GM19397 (cell line): ENCODE measurements at regions not wholly inside any gene's neighbourhood (a gene's known extent, or its start where the extent isn't known, plus 50 kb on each side); places are given as distances from the start of the nearest gene placed in this dataset.

Experiments used
- ATAC-seq: cut with Tn5 transposase; IDR thresholded peaks from one replicate; pipeline ENCODE4 v1.9.1; 2021; ENCODE audit warnings: mild to moderate bottlenecking, moderate library complexity; ENCODE audit not compliant: unreplicated experiment

DNA sequence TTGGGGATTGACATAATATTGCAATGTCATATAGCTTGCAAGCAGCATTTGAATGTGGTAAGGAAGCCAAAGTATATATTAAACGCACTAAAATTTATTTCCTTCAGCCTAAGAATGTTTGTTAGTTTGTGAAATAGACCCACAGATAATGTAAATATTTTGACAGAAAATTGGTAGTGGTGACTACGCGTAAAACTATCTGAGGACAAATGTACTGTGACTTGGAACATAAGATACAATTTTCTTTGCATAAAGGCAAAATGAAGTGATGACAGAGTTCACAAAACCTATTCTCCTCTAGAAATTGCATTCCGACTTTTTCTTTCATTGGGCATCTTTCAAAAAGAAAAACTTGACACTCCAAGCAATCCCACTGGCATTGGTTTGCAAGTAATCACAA is 411.1 kb upstream of the LRATD1 start:
- no peak for ATAC-seq

DNA sequence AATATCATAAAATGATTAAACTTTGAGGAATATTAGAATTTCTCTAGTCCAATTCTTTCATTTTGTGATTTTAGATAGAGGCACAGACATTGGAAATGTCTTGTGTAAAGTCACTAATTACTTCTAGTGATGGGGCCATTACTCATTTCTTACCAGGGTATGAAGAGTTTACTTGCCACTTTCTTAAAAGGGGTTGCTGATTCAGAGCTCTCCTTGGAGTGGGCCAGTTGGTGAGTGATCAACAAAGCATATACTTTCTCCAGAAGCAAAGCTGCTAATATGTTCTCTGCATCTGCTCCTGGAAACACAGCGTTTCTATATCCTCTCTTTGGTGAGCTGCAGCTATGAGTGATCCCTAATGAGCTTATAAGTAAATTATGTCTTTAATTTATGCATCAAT is 408.9 kb upstream of the LRATD1 start:
- no peak for ATAC-seq

DNA sequence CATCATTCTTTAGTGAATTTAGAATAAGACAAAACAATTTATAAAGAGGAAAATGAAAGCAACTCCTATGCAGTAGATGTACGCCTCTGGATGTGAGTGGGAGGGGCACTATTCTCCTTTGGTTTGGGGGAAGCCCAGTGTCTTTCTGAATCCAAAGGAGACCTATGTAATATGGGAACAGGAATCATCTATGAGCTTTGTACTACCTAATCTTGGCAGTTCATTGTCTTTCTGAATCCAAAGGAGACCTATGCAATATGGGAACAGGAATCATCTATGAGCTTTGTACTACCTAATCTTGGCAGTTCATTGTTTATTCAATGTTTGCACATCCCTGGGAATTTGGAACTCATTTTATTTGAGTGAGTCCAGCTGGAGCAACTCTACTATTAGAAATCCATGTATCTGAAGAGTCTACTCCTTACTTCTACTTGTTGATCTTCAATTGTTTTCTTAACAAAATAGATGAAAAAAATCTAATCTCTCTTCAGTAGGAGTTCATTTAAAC is 401.1 kb upstream of the LRATD1 start:
- ATAC-seq, result no peak

DNA sequence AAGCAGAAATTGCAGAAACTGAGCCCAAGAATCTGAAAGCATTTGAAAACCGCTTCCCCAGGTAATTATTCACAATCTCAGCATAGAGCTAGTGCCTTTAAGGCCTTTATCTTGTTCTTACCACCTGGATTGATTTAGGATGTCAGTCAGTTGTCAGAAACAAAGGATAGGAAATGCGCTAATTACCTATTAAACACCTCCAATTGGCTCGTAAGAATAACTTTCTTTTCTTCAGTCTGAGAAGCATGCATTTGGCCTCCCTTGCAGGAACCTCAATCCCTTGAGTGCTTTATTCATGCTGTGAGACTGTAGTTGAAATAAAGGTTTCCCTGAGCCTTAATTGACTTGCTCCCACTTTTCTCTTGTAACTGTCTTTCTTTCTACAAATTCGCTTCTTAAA is 400.3 kb upstream of the LRATD1 start:
- no peak for ATAC-seq

DNA sequence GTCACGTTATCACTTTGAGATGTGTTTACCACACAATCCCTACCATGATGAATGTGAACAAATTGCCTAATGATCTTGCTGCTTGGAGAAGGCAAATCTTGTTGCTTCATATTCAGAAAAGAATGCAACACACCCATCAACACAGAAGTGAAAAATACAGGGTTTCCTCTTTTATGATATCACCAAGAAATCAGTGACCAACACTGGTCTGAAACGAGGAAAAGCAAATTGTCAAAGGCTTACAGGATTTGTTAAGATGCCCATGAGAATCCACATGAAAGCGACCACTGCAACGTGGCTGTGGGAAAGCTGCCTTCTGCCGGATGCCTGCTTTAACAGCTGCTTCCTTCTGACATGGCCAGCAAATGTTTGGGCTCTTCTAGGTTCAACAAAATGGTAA is 397.6 kb upstream of the LRATD1 start:
- ATAC-seq, result no peak

DNA sequence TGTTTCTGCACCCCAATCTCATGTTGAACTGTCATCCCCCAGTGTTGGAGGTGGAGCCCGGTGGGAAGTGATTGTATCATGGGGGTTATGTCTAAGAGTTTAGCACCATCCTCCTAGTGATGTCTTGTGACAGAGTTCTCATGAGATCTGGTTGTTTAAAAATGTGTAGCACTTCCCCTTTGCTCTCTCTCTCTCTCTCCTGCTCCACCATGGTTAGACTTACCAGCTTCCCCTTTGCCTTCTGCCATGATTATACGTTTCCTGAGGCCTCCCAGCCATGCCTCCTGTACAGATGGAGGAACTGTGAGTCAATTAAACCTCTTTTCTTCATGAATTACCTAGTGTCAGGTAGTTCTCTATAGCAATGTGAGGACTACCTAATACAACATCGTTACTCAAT is 396.9 kb upstream of the LRATD1 start:
- ATAC-seq, result no peak

DNA sequence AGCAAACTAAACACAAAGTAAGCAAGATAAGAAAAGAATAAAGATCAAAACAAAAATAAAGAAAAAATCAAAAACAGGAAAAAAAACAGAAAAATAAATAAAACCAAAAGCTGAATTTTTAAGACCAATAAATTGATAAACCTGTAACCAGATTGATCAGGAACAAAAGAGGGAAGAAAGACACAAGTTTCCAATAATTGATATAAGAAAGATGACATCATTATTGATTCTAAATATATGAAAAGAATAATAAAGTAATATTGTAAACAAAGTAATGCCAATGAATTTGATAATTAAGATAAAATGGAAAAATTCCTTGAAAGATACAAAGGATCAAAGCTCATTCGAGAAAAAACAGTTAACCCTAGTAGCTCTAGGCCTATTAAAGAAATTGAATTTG is 394.6 kb upstream of the LRATD1 start:
- ATAC-seq, result no peak

DNA sequence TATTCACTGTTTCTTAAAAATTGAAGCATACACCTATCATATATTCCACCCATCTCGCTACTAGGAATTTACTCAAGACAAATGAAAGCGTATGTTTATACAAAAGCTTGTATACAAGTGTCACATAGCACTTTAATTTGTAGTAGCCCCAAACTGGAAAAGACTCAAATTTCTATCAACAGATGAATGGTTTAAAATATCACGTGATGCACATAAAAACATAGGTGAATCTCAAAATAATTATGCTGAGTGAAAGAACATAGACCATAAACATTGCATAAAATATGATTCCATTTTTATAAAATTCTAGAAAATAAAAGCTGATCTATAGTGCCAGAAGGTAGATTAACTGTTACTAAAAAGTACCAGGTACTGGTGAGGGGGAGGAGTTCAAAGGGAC is 392.9 kb upstream of the LRATD1 start:
- ATAC-seq, result no peak

DNA sequence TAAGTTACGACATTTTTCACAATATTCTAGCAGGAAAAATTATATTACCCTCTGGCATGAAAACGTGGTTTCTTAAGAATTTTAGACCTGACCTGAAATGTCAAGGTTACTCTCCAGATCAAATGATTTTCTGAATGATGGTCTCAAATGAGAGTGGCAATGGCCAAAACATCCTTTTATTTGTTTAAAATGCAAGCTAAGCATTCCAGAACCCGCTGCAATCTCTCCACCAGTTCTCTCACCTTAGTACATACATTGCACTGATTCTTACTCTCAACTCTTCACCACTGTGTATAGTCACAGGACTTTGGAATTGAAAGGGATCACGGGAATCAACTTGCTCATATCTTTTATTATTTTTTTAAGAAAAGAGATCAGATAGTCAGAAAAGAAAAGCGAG is 391.6 kb upstream of the LRATD1 start:
- ATAC-seq, result no peak

DNA sequence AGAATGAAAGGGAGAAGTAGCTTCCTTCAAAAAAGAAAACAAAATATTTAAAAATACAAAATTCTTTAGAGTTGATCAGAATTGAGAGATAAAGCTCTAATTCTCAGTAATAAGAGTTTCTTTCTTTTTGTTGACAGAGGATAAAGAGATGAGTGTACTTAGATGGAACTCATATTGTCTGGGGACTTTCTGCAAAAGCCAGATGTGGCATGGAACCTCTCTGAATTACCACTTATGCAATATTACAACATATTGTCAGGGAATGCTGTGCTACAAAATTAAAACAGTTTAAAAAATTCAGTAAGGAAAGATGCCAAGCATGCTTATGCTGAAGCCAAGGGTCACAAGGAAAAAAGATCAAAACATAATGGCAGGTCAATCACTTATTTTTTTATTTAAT is 386.6 kb upstream of the LRATD1 start:
- ATAC-seq, result no peak

DNA sequence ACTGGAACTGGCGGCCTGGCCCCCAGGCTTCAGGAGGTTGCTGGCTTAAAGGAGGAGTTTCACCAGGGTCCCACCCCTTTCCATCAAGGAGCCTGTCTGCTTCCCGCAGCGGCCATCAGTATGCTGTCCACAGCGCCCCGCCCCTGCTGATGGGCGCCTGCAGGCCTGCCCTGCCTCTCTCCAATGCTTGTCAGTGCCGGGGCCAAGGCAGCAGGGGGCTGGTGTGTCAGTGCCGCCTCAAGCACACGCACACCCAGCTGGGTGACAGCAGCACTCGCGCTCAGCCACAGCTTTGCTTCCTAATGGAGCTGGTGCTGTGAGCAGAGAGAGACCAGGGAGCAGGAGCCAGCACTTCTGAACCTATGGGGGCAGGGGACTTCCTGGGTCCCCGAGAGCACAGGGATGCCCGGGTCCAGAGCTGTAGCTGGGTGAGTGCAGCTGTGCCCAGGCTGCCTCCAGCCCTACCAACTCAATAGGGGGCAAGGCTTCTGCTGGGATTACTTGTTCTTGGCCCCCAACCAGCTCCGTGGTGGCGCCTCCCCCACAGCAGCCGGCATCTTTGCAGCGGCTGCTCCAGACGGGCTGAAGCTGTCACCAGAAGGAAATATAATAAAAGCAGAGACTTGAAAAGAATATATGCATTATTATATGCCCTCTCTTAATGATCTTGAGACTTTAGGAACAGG is 377.2 kb upstream of the LRATD1 start:
- no peak for ATAC-seq

DNA sequence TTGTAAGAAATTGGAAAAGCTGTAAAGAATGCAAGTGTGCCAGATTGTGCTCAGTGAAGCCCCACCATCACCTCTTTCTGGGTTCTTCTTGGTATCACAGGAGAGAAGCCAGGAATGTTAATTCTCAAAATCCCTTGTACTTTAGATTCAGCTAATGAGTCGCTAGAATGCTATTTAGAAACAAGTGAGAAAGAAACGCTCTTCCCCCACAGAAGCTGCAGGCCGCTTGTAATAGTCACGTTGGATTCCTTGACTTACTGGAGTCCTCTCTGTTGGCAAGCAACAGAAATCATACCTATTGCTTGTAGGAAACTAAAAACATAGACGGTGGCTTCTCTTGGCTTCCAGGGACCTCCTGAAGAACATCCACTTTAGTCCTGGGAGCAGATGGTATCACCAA is 375.6 kb upstream of the LRATD1 start:
- no peak for ATAC-seq

DNA sequence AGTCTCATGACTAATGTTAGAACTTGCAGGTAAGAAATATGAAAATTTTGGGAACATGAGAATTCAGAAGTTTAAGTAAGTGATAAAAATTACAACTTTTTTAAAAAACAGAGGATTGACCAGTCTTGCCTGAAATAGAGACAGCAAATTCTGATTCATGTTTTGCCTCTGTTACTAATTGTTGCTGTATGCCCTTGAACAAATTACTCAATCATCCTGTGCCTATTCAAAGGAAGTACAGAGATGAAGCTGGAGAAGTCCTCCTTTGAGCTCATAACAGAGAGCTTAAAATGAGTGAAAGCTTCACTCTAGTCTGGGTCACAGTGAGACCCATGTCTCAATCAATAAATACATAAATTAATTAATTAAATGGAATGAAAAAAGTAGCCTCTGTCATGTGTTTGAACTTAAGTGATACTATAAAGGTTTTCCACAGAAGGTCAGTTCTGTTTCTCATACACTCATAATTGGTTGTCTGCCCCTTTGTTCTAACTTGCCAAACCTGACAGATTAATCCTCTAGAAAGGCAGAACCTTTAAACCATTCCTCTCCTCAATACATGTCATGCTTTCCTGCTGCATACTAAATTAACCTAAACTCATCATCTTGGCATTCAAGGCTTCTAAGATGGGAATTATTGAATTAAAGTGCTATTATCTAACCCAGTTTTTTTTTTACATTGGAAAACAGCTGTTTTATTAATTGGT is 374.6 kb upstream of the LRATD1 start:
- ATAC-seq, result no peak

DNA sequence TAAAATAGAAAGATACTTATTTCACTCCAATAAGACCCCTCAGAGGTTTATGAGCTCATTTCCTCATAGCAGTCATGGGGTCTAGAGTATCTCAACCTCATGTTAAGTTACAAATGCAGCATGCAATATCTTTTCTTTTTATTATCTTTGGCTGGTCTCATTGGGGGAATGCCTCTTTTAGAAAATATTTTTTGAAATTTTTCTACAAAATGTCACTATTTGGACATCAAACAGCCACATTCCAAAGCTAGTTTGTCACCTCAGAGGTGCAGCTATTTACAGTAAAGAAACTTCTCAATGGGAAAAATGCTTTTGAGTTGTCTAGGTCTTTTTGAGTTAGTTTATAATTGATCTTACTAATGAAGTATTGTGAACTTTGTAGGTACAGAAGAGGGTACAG is 370.7 kb upstream of the LRATD1 start:
- ATAC-seq, result no peak

DNA sequence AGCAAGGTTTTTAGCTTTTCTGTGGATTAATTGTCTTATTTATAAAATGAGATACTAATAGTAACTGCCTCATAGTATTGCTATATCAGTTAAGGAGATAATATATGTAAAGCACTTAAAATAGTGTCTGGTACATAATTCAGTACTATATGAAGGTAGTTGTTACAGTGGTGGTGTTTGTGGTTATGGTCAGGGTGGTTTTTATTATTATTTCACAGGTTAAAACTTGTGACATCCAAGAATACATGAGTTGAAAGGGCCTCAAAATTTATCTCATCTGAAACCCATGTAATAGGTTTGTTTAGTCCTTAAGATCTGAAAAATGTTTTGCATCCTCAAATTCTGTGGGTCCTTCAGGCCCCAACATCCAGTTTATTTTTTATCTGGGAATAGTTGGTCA is 369.5 kb upstream of the LRATD1 start:
- ATAC-seq, result no peak

DNA sequence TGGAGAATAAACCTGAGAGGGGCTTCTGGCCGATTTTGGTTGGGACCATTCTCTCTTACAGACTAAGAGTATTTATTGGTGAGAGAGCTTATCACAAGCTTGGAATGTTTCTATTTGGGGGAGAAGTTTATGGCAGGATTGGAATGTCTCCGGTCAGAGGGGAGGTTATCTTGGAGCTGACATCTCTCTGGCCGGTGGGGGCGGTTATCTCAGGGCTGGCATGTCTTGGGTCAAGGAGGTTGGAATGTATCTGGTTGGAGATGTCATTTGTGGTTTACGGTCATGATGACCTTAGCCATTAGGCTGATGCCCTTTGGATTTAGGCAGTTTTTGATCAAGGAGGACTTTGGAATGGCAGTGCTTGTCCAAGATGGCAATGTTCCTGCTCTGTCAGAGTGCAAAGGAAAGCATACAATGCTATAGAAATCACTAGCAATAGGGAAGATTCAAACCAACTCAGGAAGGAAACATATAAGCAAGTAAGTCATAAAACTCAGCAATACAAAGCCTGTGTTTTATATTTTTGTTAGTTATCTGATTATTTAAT is 362.4 kb upstream of the LRATD1 start:
- no peak for ATAC-seq

DNA sequence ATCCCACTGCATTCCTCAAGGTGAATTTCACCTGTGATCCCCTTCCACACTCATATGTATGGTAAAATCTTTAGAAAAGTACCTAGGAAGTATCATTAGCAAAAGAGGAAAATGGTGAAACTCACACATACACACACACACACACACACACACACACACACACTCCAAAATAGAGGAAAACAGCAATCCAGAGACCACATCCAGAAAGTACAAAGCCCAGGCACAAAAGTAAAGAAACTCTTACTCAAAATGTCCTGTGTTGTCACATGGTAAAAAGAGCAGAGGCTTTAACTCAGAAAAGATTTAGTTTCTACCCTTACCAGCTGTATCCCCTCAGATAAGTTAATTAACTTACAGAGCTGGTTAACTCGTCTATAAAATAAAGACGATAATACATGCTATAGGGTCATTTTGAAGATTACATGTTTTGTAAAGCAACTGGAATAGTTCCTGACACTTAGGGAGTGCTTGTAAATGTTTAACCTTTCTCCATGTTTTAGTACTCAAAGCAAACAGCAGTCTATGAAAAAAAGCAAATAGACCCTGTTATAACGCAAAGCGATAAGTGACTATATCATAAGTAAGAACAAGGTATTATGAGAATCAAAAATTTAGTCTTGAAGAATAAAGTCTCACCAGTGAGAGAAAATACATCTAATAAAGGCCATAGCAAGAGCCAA is 360.0 kb upstream of the LRATD1 start:
- ATAC-seq, result no peak

DNA sequence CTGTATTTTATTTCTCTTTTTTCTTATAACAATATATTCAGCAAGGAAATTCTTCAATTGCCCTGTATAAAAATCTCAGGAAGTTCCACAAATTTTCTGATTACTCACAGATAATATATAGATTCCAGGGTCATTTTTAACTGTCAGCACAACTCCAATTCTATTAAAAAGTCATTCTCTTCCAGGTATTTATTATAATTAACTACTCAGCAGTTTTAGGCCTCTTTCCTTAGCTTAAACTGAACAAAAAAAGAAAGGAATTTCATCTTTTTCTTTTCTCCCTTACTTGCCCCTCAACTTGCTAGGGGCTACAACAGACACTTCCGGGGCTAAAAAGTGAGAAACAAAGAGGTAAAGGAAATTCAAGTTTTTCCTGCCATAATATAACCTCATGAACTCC is 358.9 kb upstream of the LRATD1 start:
- ATAC-seq, result no peak

DNA sequence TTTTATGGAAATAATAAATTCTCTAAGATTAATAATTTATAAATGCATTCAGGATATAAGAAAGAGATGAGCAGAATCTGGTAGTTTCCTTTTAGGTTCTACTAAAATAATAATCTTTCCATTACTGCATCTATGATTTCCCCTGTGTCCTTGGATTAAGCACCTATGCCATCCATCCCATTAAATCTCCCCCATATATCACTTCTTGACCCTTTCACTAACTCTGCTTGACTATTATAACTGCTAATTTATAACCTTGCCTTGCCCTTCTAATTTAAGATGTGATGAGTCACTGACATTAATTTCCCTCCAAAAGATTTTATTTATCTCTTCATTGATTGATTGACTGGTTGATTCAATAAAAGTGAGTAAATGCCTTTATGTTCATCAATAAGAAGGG is 348.3 kb upstream of the LRATD1 start:
- no peak for ATAC-seq

DNA sequence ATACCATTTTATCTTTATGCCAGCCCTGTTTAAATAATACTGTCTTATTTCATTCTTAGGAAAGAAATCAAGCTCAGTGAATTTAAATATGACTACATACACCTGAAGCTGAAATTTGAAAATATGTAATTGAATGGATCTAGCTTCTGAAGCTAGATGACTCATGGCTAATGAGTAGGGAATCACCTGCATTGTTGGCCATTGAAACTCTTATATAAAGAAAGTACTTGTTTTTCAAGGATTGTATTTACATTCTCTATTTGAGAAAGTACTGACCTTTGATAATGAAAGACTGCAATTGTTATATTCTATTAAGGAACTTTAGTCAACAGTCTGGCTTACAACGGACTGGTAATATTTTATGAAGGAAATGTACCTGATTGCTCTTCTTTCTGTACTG is 346.7 kb upstream of the LRATD1 start:
- ATAC-seq, result no peak

DNA sequence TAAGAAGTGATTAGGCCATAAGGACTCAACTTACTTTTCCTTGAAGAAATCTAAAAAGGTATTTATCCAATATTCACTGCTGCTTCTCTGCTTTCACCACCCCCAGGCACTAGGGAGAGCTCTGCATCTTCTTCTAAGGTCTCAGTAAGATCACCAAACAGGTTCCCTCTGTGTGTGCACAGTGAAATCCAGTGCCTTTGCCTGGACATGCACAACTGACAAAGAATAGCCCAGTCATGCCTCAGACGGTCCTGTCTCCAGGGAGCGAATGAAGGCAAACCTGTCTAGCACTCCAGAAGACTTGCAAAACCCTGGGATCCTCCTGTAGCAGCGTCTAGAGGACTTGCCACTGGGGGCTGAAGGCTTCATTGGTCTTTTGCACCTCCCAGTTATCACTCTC is 344.5 kb upstream of the LRATD1 start:
- no peak for ATAC-seq

DNA sequence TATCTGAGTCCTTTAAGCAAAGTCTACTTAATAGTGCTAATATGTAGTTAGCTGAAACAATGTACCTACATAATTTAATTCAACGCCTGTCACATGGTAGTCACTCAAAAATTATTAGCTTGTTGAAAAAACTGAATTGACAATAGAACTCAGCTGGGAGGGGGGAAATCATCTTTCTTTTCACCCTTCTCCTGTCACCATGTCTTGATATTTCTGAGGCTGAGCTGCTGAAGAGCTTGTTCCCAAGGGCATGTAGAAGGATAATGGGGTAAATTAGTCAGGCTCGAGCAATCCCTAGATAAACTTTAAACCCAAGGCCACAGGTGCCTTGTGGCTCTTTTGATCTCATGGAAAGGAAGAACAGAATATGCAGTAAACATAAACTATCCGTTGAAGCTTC is 339.6 kb upstream of the LRATD1 start:
- no peak for ATAC-seq
